MM.1S (cell line): ENCODE measurements at regions not wholly inside any gene's neighbourhood (a gene's known extent, or its start where the extent isn't known, plus 50 kb on each side); places are given as distances from the start of the nearest gene placed in this dataset.

Experiments
- DNase-seq: peaks from one replicate; pipeline ENCODE4 v3.0.0-alpha.2; 2015
- H2AFZ ChIP-seq: fragments of 300-600 bp; sonication (generic); 2 replicates; pipeline ENCODE4 v1.6.0; 2016; ENCODE audit warnings: antibody characterized with exemption, low read length
- H3F3A ChIP-seq: fragments of 300-600 bp; sonication (generic); 2 replicates; pipeline ENCODE4 v1.6.1; 2016; ENCODE audit warnings: mild to moderate bottlenecking, antibody characterized with exemption, low read length, moderate library complexity, mixed read lengths; ENCODE audit not compliant: insufficient read depth
- H3K27ac ChIP-seq: fragments of 300-600 bp; sonication (generic); 2 replicates; pipeline ENCODE4 v1.5.1; 2016; ENCODE audit warnings: mild to moderate bottlenecking, low read length
- H3K27me3 ChIP-seq: fragments of 300-600 bp; sonication (generic); replicated peaks from 2 replicates; pipeline ENCODE4 v1.6.0; 2016; ENCODE audit warnings: low read length; ENCODE audit not compliant: insufficient read depth
- H3K36me3 ChIP-seq: fragments of 300-600 bp; sonication (generic); replicated peaks from 2 replicates; pipeline ENCODE4 v1.6.1; 2016; ENCODE audit warnings: mild to moderate bottlenecking, low read length, mixed read lengths; ENCODE audit not compliant: insufficient read depth
- H3K4me1 ChIP-seq: fragments of 300-600 bp; sonication (generic); 2 replicates; pipeline ENCODE4 v1.6.1; 2016; ENCODE audit warnings: low read length, mixed read lengths
- H3K4me2 ChIP-seq: fragments of 300-600 bp; sonication (generic); 2 replicates; pipeline ENCODE4 v1.6.0; 2016; ENCODE audit warnings: low read depth, low read length
- H3K4me3 ChIP-seq: fragments of 300-600 bp; sonication (generic); 2 replicates; pipeline ENCODE4 v1.5.1; 2016; ENCODE audit warnings: low read length, mixed read lengths
- H3K79me2 ChIP-seq: fragments of 300-600 bp; sonication (generic); 2 replicates; pipeline ENCODE4 v1.6.1; 2016; ENCODE audit warnings: mixed run types, low read length, mixed read lengths
- H3K9ac ChIP-seq: fragments of 300-600 bp; sonication (generic); 2 replicates; pipeline ENCODE4 v1.6.1; 2016; ENCODE audit warnings: low read length, mixed read lengths
- H3K9me2 ChIP-seq: fragments of 300-600 bp; sonication (generic); replicated peaks from 2 replicates; pipeline ENCODE4 v1.6.1; 2016; ENCODE audit warnings: mild to moderate bottlenecking, low read length, mixed read lengths; ENCODE audit not compliant: insufficient read depth
- H3K9me3 ChIP-seq: fragments of 300-600 bp; sonication (generic); replicated peaks from 2 replicates; pipeline ENCODE4 v1.6.1; 2016; ENCODE audit warnings: mild to moderate bottlenecking, low read length, mixed read lengths; ENCODE audit not compliant: insufficient read depth
- H4K20me1 ChIP-seq: fragments of 300-600 bp; sonication (generic); 2 replicates; pipeline ENCODE4 v1.6.1; 2016; ENCODE audit warnings: mild to moderate bottlenecking, low read length, moderate library complexity, mixed read lengths; ENCODE audit not compliant: insufficient read depth
- CTCF ChIP-seq: fragments of 300-600 bp; sonication (generic); IDR thresholded peaks from 2 replicates; pipeline ENCODE4 v1.5.1; 2016; ENCODE audit warnings: antibody characterized with exemption, low read length, mixed read lengths
- EZH2 ChIP-seq: fragments of 300-600 bp; sonication (generic); optimal IDR thresholded peaks from 2 replicates; pipeline ENCODE3; 2017; ENCODE audit warnings: low read depth, mild to moderate bottlenecking, antibody characterized with exemption, low read length, mixed read lengths
- EZH2phosphoT487 ChIP-seq: fragments of 300-600 bp; sonication (generic); IDR thresholded peaks from 2 replicates; pipeline ENCODE4 v1.6.1; 2018; ENCODE audit warnings: antibody characterized with exemption, low read length

- Histone ChIP-seq H3K27ac (no peak overlapping the region), H3K79me2 (no peaks in the 10 kb centered on the region), H3K9me3 (no peaks in the 10 kb centered on the region), H4K20me1 (no peaks in the 10 kb centered on the region), H3F3A (no peaks in the 10 kb centered on the region), H2AFZ (no peak overlapping the region), H3K4me3 (no peak overlapping the region), H3K9ac (no peak overlapping the region), H3K9me2 (no peaks in the 10 kb centered on the region; the same call in 1 of the 2 replicates), H3K27me3 (no peaks in the 10 kb centered on the region), H3K4me1 (peaks cover 7% of the 10 kb centered on the region), H3K4me2 (no peak overlapping the region), H3K36me3 (no peaks in the 10 kb centered on the region)
- DNase-seq: no peak
- TF ChIP-seq CTCF: no peak
- TF ChIP-seq EZH2: no peak
- no peak for TF ChIP-seq EZH2phosphoT487
Observed at GRCh38 chr5:145118127-145118526, 717.0 kb downstream of the PRELID2 start.

- peaks cover 7% of the 10 kb centered on the region for H3K4me1 ChIP-seq
- H3K36me3 ChIP-seq: no peaks in the 10 kb centered on the region
- no peaks in the 10 kb centered on the region for H3K79me2 ChIP-seq
- H3K27ac ChIP-seq: no peak overlapping the region
- H3K27me3 ChIP-seq: no peaks in the 10 kb centered on the region
- no peaks in the 10 kb centered on the region for H4K20me1 ChIP-seq
- H3K4me2 ChIP-seq: no peak overlapping the region
- no peaks in the 10 kb centered on the region for H3K9me3 ChIP-seq
- no peak overlapping the region for H3K9ac ChIP-seq
- H2AFZ ChIP-seq: no peak overlapping the region
- no peaks in the 10 kb centered on the region; the same call in 1 of the 2 replicates for H3K9me2 ChIP-seq
- H3K4me3 ChIP-seq: no peak overlapping the region
- peak; percentile 50 for DNase-seq
- no peaks in the 10 kb centered on the region for H3F3A ChIP-seq
- TF ChIP-seq CTCF (no peak), EZH2 (no peak), EZH2phosphoT487 (no peak)
Observed at GRCh38 chr5:145117285-145117684, 717.9 kb downstream of the PRELID2 start.

GRCh38 chr5:145111420-145111819, 723.7 kb downstream of the PRELID2 start:
- Histone ChIP-seq H4K20me1 (no peaks in the 10 kb centered on the region), H3K4me2 (no peak overlapping the region)
- TF ChIP-seq EZH2: no peak
- no peak for TF ChIP-seq CTCF
- TF ChIP-seq EZH2phosphoT487: no peak

More at GRCh38 chr5:145111420-145111819, 723.7 kb downstream of the PRELID2 start:
- Histone ChIP-seq H3K9ac (no peak overlapping the region), H3K79me2 (no peaks in the 10 kb centered on the region), H2AFZ (no peak overlapping the region), H3K4me3 (no peak overlapping the region), H3K27me3 (no peaks in the 10 kb centered on the region), H3K36me3 (no peaks in the 10 kb centered on the region), H3K9me3 (no peaks in the 10 kb centered on the region), H3K27ac (no peak overlapping the region), H3F3A (no peaks in the 10 kb centered on the region), H3K4me1 (no peaks in the 10 kb centered on the region), H3K9me2 (no peaks in the 10 kb centered on the region)
- DNase-seq: no peak
